ENCODE measurements at regions not wholly inside any gene's neighbourhood (a gene's known extent, or its start where the extent isn't known, plus 50 kb on each side); places are given as distances from the start of the nearest gene placed in this dataset.

DNA sequence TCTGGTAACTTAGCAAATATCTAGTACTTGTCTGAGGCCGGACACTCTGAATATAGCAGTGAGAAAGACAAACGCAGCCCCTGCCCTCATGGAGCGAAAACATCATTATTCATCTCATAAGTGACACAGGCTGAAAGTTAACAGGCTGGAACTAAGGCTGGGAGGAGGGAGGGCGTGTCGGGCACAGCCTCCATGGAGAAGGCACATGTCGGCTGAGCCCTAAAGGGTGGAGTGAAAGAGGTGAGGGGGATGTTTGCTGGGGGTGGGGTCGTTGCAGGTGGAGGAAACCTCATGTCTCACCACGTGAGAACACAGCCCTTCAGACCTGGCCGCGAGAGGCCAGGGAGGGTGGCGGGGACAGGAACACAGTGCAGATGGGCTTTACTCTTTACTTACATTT is 108.8 kb upstream of the FOXC1 start:
- TF ChIP-seq CTCF (IDR thresholded peaks at IDR 0.05), result no peak
- TF ChIP-seq POLR2AphosphoS5 (IDR thresholded peaks at IDR 0.05; ENCODE audit: low read depth, low read length), result no peak
